ENCODE measurements at regions not wholly inside any gene's neighbourhood (a gene's known extent, or its start where the extent isn't known, plus 50 kb on each side); places are given as distances from the start of the nearest gene placed in this dataset.

GRCh38 chr14:101400830-101401229, 160.5 kb upstream of the DIO3 start:
- intact Hi-C loops (cut with DNase I; ENCODE audit: low total_unique reads): no loop called here
- 4 to 7% methylated on average over 11 of the region's 11 CpGs for WGBS, 2 donors

GRCh38 chr14:101402936-101403660, 158.2 kb upstream of the DIO3 start:
- DNase-seq (ENCODE audit: low spot score in 2 of 2): peak in 1 of 2 donors; percentile 79
- no peak for TF ChIP-seq POLR2A (IDR thresholded peaks at IDR 0.05)
- TF ChIP-seq CTCF (IDR thresholded peaks at IDR 0.05): no peak
- intact Hi-C loops (cut with DNase I; ENCODE audit: low total_unique reads): no loop called here
- H3K4me3 ChIP-seq (ENCODE audit: low read depth, poor library complexity, severe bottlenecking): no peak overlapping the region
- WGBS, 2 donors: 77 to 85% methylated on average over 23 of the region's 23 CpGs

More at GRCh38 chr14:101400830-101401229, 160.5 kb upstream of the DIO3 start:
- no peak for TF ChIP-seq CTCF (IDR thresholded peaks at IDR 0.05)
- no peak for TF ChIP-seq POLR2A (IDR thresholded peaks at IDR 0.05)
- no peak overlapping the region for H3K4me3 ChIP-seq (ENCODE audit: low read depth, poor library complexity, severe bottlenecking)
- DNase-seq (ENCODE audit: low spot score in 2 of 2): no peak

- no peak overlapping the region for H3K4me3 ChIP-seq (ENCODE audit: low read depth, poor library complexity, severe bottlenecking)
- TF ChIP-seq CTCF (IDR thresholded peaks at IDR 0.05): no peak
- TF ChIP-seq POLR2A (IDR thresholded peaks at IDR 0.05): no peak
- DNase-seq (ENCODE audit: low spot score in 2 of 2): no peak
- intact Hi-C loops (cut with DNase I; ENCODE audit: low total_unique reads): no loop called here
- 62 to 72% methylated on average over 11 of the region's 11 CpGs for WGBS, 2 donors
These were observed 156.7 kb upstream of the DIO3 start for GRCh38 chr14:101404426-101405170.

- peak; percentile 45 to 74 for DNase-seq (ENCODE audit: low spot score in 2 of 2)
- intact Hi-C loops (cut with DNase I; ENCODE audit: low total_unique reads): no loop called here
- 50 to 51% methylated on average over 12 of the region's 12 CpGs for WGBS, 2 donors
- TF ChIP-seq POLR2A (IDR thresholded peaks at IDR 0.05): no peak
- no peak for TF ChIP-seq CTCF (IDR thresholded peaks at IDR 0.05)
- no peak overlapping the region for H3K4me3 ChIP-seq (ENCODE audit: low read depth, poor library complexity, severe bottlenecking)
These were observed 156.0 kb upstream of the DIO3 start for GRCh38 chr14:101405171-101405883.

- no peak overlapping the region for H3K4me3 ChIP-seq (ENCODE audit: low read depth, poor library complexity, severe bottlenecking)
- DNase-seq (ENCODE audit: low spot score in 2 of 2): peak in 1 of 2 donors; percentile 79
- 83 to 92% methylated on average over 7 of the region's 7 CpGs for WGBS, 2 donors
- TF ChIP-seq POLR2A (IDR thresholded peaks at IDR 0.05): no peak
- TF ChIP-seq CTCF (IDR thresholded peaks at IDR 0.05): no peak
- intact Hi-C loops (cut with DNase I; ENCODE audit: low total_unique reads): no loop called here
These were observed 154.4 kb upstream of the DIO3 start for GRCh38 chr14:101406921-101407320.
